Suppressor macrophage treated with lipopolysaccharide for 4 hours (primary cell): ENCODE measurements at regions not wholly inside any gene's neighbourhood (a gene's known extent, or its start where the extent isn't known, plus 50 kb on each side); places are given as distances from the start of the nearest gene placed in this dataset.
A peak's percentile ranks its signal among the peaks of the same experiment; 100 is the strongest.
"Not testable (repeated sequence)": the region's sequence is repeated elsewhere in the genome, so short reads cannot be mapped to it uniquely, and the experiment has no call there.

Experiments
- DNase-seq: peaks from one replicate; pipeline ENCODE4 v3.0.0-alpha.2; 2020

DNA sequence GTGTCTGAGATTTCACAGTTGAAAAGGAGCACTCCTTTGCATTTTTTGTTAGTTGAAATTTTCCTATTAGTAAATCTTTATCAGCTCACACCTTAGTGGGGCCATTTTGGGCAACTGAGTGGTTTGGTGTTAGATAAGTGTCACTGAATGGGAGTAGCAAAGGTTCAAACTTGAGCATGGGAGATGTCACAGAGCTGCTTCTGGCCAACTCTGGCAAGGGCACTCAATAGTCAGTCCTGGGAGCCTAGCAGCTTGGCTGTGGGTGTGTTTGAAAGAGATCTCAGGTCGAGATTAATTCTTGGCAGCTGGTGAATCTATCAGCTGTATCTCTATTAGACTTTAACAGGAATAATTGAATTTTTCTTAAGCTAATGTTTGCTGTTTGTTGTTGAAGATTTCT is 579.3 kb downstream of the EDEM1 start:
- DNase-seq: no peak

DNA sequence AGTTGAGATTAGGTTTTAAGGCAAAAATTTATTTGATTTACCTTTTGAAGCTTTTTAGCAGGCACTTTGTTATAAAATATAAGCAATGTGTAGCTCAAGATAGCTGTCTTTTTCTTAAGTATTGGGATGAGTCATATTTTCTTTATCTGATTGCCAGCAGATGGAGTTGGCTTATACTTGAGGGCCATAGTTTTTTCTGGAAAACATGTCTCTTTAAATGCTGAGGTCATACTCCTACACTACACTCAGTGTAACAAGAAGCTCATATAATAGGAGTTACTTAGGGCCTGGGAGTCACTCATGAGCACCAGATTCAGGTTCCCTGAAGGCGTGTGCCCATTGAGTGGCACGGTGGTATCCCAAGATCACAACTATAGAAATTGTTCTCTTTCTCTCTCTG is 579.8 kb downstream of the EDEM1 start:
- DNase-seq: no peak

DNA sequence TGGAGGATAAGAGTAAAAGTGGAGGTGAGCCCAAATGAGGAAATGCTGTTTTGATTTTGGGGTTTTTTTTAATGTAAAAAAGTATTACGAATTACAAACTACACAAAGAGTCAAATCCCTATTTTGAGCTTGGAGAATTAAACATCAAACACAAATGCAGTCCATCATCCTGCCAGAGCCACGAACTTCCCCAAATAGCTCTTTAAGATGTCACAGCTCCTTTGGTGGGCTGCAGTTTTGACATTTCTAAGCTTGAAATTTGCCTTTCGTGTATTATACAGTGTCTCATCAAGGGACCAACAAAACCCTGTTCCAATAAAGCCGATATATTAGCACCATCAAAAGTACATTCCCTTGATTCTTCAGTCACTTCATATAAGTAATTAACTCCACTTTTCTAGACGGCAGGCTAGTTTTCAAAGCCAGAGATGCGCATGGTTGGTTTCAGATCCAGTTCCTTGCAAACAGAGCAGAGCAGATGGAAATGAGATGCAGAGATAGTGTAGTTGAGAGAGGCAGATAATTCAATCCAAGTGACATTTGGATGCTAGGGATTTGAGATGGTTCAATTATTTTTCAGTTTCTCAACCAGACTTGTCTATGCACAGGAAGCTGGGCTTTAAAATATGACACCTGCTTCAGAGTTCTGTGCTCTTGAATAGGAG is 580.9 kb downstream of the EDEM1 start:
- no peak for DNase-seq

DNA sequence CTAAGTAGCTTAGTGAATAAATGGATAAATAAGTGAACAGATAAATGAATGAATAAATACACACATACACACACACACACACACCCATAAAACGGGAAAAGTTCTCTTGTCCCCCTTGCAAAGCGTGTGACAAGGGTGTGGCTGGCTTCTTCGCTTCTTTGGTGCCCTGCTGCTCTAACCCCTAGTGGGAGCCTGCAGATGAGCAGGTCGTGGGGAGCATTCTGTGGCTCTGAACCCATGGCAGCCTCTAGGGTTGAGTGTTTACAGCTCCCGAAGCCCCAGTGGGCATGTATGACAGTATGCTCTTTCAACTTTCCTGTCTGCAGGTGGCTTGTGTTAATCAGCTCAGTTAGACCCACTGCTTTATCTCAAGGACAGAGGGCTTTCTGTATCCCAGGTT is 582.3 kb downstream of the EDEM1 start:
- no peak for DNase-seq

DNA sequence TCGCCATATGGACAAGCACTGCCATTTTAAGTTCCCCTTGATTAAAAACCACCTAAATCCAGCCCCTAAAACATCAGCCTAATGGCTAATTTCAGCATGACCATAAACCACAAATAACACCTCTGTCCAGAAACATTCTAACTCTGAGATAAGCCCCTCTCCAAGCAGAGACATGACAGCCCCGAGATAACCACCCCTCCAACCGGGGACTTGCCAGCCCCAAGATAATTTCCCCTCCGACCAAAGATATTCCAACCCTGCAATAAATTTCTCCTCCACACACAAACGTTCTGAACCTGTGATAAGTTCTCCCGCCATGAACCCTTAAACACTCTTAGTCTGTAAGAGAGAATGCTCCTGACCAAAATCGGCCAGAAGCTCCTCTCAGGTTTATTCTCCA is 586.8 kb downstream of the EDEM1 start:
- no peak for DNase-seq

DNA sequence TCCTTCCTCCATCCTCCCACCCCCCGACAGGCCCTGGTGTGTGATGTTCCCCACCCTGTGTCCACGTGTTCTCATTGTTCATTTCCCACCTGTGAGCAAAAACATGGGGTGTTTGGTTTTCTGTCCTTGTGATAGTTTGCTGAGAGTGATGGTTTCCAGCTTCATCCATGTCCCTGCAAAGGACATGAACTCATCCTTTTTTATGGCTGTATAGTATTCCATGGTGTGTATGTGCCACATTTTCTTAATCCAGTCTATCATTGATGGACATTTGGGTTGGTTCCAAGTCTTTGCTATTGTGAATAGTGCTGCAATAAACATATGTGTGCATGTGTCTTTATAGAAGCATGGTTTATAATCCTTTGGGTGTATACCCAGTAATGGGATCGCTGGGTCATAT is 587.6 kb downstream of the EDEM1 start:
- DNase-seq: not testable (repeated sequence)

DNA sequence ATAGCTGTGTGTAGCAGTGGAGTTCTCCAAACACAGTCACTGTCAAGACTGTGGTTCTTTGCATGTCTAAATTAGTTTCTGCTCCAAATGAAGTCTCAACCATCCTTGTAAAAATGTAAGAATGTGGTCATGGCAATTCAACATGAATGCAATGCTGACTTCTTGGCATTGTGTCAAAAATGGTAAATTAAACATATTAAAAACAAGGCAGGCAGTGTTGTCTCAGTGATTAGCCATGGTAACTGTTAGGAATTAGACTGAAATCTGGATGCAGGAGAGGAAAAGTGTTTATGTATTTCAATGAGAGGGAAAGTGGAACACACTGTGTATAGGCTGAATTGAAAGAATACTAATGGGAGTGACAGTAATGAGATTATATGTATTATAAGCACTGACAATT is 597.2 kb downstream of the EDEM1 start:
- no peak for DNase-seq

DNA sequence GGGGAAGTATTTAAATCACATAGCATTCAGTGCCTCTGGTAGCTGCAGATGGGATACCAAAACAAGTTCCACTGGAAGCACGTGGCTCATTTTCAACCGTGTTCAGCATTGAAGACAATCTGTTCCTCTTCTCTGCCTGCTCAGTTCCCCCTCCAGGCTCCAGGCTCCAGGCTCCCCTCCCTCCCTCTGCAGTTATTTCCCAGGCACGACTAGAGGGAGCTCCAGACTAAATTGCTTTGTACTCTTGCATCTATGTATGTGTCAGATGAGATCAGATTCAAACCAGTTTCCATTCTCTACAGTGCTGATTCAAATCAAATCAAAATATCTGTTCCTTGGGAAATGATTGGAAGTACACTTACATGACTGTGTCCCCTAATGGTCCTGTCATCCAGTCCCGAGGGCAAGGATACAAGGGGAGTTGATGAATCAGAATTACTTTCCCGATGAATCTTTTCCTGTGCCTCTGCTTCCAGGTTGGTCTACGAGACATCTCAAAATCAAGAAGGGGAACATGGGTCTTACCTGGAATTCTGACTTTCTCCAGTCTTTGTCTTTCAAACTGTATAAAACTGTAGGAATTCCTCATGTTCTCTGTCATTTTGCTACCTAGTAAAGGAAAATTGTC is 600.5 kb downstream of the EDEM1 start:
- peak; percentile 48 for DNase-seq

DNA sequence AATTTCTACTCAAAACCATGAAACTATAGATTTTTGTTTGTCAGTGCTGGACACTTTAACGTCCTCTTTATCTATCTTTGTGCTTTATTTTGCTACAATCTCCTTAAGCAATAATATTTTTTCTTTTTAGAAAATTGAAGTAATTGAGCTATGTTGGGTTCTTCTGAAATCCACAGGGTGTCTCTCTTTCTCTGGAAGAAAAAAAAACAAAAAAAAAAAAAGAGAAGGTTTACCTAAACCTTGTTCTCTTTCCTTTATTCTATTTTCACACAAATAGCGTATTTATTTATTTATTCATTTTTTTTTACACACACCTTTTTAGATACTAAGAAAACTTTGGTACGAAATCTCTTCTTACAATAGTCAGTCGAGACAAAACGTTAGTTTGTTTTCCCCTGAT is 601.0 kb downstream of the EDEM1 start:
- DNase-seq: no peak

DNA sequence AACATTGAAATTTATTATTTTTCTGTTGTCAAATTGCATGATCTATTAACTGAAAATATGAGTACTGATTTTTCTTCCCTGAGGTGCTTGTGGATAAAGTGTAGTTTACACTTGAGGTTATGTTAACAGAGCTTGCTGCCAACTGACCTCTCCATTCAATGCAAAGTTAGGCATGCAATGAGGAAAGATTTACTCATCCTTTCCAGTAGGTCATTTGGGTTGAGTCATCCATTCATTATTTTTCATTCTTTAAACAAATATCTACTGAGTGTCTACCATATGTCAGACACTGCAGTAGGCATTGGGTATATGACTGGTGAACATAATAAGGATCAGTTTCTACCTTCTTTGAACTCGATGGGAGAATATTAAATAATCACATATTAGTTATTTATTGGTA is 604.1 kb downstream of the EDEM1 start:
- DNase-seq: peak; percentile 2

DNA sequence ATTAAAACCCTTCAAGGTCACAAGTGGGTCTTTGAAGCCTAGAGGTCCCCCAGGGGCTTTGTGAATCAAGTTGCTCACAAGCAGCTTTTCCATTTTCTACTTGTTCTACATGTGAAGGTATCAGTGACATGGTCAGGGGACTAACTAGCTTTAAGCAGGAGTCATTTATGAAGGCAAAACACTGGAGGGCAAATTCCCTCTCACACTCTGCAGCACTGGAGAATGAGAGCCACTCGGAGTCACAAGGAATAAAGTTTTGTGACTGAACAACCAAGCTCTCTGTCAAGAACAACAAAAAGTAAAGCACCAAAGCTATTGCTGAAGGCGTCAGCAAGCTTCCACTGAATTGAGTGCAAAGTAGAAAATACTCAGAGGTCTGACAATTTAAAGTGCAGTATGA is 609.0 kb downstream of the EDEM1 start:
- DNase-seq: no peak

DNA sequence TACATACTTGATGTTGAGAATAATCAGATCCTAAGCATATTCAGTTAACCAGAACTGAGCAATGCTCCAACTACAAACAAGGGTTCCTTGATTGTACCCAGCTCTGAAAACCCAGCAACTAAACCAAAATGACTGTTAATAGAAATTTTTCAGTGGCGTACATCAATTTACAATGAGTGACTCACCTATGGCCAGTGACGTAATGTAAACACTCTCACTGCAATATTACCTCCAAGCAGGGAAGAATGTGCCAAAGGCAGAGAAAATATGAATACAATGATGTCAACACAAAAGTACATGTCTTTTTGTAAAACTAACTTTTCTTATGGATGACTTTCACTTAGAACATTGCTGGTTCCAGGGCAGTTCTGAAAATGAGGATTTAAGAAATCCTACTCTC is 611.3 kb downstream of the EDEM1 start:
- no peak for DNase-seq

DNA sequence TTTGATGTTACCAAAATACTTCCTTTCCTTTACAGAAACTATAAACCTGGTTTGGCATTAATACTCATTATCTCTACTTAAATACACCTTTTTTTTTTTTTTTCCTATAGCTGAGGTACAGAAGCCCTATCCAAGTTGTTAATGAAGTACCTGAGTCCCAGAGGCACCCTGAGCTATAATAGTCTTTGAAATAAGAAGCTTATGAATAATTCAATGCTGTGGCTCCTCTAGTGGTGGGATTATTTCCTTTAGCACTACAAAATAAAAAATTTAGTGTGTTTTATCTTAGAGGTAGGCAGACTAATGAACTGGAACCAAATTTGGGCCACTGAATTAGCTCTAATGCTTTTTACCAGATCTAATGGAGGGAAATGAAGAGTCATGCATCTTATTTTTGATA is 611.9 kb downstream of the EDEM1 start:
- DNase-seq: no peak

DNA sequence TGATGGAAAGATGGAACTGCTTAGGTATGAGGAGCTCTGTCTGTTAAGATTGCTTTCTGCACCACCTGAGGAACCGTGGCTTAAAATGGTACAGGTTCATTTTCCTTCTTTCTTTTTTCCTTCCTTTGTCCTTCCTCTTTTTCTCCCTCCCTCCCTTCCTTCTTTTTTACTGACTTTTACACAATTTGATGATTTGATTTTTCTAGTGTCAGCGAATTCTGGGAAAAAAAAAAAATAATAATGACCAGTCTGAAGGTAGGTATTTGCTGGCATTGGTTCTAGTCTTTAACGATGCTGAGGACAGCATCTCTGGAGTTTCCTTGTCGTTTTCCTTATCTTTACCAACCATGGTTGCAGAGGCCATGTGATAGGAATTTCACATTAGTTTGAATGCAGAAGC is 613.5 kb downstream of the EDEM1 start:
- no peak for DNase-seq

DNA sequence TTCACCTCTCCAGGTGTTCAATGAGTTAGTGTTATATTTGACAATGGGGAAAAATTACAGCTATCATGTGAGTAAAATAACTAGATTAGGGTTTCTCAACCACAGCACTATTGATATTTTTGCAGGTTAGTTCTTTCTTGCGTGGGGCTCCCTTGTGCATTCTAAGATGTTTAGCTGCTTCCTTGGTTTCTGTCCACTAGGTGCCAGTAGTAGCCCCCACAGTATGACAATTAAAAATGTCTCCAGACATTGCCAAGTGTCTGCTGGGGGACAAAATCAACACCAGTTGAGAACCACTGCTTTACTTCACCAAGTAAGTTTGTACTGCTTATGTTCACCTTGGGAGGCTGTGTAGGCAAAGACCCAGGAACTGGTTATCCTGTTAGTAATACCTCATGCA is 618.7 kb downstream of the EDEM1 start:
- DNase-seq: no peak

DNA sequence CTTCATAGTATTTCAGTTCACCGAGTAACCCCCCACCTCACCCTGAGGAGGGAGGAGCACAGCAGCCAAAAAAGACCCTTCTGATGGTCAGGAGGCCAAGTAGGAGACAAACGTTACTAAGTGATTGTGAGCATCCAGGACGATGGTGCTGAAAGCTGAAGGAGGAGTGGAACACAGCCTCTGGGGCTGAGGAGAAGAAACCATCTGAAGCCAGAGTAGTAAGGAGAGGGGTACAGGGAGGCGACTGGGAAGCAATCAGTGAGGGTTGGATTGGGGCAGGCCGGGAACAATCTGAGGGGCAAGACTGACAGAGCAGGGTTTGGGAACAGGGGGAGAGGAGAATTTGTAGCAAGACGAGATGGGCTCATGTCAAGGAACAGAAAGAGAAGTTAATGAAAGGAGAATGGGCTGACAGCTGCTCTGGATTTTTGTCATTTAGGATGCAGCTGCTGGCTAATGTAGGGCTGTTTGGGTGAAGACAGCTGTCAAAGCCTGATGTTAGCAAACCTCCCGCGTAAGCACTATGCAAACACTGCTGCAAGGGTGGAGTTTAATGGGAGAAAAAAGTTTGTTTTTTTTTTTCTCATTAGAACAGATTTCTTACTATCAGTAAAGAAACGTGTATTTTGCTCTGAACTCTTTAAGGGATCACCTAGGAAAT is 622.2 kb downstream of the EDEM1 start:
- no peak for DNase-seq

DNA sequence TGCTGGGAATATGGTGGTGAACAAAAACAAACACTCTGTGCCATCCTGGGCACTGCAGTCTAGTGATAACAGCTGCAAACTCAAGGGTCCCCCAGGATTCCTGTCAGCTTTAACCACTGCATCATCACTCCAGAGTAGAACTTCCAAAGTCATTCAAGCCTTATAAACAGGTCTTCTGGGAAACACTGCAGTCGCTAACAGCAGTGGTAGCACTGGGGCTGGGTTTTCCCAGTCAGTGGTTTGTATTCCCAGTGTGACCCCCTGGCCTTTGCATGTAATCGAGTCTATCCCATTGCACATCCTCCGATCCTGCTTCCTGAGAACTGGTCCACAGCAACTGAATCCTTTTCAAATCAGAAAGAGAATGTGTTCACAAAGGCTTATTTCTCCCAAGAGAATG is 623.5 kb downstream of the EDEM1 start:
- DNase-seq: no peak

DNA sequence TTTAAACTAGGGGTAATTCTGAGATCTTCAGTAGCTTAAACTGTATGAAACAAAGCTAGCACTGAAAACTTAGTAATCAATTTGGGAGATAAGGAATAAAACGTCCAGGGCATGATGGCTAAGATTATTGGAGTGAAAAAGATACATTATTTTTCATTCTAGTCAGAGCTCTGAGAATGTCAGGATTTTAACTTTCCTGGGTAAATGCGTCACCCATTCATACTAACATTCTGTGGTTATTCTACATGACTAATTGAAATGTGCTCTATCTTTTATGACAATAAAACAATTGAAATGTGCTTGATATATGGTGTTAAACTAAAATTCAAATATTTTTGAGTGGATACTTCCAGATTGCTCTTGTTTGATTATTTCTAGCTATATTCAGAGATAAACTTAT is 626.0 kb downstream of the EDEM1 start:
- DNase-seq: no peak

DNA sequence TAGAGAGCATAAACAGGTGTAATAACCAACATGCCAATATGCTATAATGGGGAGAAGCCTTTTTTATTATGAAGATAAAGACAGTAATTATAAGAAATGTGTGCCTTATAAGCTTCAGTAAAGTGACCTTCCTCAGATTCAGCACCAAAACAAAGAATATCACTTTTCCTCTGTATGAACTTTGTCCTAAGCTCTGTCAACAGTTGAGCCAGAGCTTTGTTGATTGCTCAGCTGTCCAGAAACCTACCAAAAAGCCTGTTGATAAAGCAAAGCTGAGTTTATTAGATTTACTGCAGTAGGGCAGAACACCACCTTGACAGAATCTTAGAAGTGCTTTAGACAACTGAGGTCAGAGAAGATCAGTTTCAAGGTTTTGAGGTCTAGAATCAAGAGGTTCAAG is 635.3 kb downstream of the EDEM1 start:
- no peak for DNase-seq

DNA sequence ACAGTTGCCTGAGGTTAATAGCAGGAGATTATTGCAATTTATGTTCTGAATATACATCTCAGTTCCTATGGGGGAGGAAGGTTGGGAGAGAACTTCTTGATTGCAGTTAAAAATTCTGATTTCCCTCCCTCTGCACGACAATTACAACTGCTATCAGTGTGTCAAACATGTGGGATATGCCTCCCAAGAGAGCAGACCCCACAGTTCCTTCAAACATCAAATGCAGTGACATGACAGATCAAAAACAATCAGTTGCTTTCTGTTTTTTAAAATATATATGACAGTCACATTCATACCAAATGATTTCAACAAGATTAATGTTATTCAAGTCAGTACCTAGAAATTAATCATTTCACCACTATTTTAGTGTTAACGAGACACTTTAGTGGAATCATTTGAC is 639.0 kb downstream of the EDEM1 start:
- no peak for DNase-seq

DNA sequence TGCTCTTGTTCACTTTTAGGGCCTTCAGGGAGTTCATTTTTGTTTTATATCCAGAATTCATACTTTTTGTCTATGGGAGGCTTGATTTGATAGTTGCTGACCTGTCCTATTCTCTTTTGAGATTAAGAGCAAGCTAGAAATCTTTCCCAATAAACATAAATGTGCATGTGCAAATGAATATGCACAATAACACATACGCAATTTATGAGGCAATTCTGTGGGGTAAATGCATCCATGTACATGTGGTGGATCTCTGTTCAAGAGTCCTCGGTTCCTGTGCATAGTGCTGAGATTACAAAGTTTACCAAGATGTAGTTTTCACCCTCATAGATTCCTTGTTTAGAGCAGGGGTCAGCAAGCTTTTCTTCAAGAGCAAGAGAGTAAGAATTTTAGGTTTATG is 640.7 kb downstream of the EDEM1 start:
- no peak for DNase-seq

DNA sequence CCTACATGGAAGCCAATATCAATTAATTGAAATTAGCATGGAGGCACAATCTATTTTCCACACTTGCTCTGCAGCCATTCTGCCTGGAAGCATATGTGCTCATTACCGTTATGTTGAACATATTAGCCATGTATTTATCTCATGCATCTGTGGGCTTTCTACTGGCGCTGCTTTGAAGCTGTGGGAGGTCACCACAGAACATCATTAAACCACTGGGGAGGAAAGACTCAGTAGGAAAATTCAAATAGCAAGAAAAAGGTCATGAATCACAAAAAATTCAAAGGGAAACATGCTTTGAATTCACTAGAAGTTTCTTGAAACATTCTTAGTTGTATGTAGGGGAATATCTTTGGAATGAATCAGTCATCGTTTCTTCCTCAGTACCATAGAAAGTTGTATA is 652.5 kb downstream of the EDEM1 start:
- no peak for DNase-seq

DNA sequence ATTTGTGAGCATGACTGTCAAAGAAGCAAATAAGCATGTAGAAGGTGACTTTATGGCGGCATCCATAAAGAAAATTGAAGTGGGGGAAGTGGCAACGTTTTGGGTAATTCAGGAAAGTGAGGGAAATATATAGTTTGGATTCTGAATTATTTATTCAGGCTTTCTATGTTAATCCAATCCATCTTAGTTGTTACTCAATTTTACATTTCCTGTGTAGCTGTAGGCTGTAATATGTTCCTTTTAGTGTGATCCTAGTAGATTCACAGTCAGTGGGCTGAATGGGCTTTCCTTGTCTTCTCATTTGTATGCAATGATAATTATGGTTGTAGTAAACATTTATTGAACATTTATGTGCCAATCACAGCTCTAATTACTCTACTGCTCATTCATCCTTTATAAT is 654.1 kb downstream of the EDEM1 start:
- no peak for DNase-seq

DNA sequence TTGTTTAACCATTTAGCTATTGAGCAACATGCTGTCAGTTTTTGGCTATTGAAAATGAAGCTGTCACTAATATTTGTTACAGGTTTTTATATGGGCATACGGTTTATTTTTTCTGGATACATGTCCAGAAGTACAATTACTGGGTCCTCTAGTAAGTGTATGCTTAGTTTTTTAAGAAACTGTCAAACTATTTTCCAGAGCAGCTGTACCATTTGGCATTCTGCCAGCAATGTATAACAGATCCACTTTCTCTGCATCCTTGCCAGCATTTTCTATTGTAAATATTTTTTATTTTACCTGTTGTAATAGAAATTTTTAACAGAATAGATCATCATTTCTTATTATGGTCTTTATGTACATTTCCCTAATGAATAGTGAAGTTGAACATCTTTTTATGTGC is 658.8 kb downstream of the EDEM1 start:
- DNase-seq: no peak

DNA sequence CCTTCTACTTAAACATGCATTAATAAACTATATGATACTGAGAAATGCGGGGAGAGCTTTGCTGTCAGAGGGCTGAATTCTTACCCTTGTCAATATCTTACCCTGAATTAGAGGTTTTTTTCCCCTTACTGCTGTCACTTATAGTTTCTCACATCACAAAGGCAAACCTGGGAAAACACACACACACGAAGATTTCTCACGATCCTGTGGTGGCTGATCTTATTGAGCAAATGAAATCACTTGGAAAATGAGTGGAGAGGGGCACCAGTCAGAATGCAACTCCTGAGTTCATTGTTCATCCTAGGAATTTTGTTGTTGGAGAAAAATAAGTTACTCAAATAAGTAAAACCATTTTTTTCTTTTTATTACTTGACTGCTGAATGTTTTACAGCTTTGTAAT is 673.6 kb downstream of the EDEM1 start:
- no peak for DNase-seq
